Stimulated activated CD4-positive, alpha-beta T cell treated with anti-CD3 and anti-CD28 coated beads, Interleukin-1b, Interleukin-23, amount 100 ng/mL, for 48 hours (primary cell): ENCODE measurements at regions not wholly inside any gene's neighbourhood (a gene's known extent, or its start where the extent isn't known, plus 50 kb on each side); places are given as distances from the start of the nearest gene placed in this dataset.

Experiments used
- DNase-seq: peaks from one replicate; pipeline ENCODE4 v3.0.0-alpha.2; 2020

DNA sequence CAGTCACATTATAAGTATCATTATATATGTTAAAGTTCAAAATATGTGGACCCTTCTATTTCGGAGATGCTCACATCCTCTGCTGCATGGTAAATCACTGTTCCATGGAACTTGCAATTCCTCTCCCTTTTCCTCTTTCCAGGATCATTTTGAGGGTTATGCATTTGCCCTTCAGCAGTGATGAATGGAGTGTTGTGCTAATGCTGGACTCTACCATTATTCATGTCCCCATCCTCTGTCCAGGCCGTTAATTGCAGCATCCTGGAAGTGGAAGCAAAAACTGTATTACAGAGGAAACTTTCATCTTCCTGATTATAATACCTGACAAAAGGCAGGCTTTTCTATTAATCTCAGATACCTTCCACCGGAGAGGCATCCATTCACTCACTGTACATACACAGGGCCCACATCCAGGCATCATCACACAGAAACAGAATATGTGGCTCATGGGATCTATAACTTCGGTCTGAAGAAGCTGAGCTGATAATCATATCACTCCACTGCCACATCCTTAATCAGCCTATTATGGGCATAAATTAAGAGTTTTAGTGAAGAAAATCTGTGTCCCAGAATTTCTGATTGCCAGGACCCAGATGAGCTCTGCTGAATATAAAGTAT, 65.0 kb upstream of the ACO1 start:
- no peak for DNase-seq

DNA sequence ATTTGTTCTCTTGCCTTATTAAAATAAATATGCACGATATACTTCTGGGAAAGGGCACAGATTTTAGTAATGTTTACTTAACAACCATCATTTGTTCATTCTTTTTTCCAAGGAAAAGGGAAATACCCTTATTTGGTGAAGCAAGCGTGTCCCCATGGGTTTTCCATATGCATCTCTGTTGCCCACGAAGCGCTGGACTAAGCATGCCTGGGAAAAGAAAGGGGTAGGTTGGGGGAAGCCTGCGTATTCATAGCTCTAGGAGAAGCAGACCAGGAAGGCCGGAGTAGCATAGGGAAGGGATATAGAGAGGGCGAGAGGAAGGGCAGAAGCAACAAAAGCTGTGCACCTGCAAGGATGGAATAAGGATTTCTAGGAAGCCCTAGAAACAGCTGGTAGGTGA, 61.8 kb upstream of the ACO1 start:
- no peak for DNase-seq

DNA sequence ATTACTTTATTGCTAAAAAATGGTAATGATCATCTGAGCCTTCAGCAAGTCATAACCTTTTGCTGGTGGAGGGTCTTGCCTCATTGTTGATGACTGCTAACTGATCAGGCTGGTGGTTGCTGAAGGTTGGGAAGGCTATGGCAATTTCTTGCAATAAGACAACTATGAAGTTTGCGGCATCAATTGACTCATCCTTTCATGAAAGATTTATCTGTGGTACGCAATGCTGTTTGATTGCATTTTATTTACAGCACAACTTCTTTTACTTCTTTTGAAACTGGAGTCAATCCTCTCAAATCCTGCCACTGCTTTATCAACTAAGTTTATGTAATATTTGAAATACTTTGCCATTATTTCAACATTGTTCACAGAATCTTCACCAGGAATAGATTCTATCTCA, 58.3 kb upstream of the ACO1 start:
- DNase-seq = no peak

DNA sequence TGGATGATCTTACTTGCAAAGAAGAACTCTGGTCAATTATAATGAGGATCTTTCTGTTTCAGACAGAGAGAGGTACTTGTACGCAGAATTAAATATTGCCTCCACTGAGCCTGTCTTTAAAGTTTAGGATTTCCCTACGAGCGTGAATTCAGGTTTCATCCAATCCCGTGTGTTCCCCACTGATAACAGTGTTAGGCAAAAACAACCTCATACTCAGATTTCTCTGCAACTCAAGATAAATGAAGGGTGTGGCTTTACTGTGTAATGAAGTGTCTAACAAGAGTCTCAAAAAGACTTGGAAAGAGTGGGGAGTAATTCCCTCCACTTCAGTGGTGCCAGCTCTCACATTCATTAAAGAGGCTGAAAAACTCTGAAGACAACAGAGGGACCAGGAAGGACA, 53.2 kb upstream of the ACO1 start:
- DNase-seq = no peak

DNA sequence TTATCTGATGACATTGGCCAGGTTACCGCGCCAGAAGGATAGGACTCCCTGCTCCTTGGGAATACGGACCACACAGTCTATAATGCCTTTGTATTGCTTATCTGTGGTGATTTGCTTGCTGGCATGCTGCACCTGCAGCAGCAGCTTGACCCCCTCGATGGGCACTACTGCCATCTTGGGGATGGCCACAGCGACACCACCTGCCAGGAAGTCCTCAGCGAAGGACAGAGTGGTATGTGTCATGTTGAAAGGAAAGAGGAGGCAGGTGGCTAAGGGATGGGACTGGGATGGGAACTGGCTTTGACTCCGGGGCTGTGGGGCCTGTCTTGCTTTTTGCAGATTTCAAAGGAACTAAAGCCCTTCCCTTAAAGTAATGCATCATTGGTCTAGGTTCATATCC, 50.3 kb upstream of the ACO1 start:
- DNase-seq = no peak
